ENCODE measurements at regions not wholly inside any gene's neighbourhood (a gene's known extent, or its start where the extent isn't known, plus 50 kb on each side); places are given as distances from the start of the nearest gene placed in this dataset.

- H3K4me1 ChIP-seq, result no peaks in the 10 kb centered on the region
- intact Hi-C loops (cut with DNase I), result no loop called here
- no peaks in the 10 kb centered on the region for H3K9me3 ChIP-seq
- H3K27me3 ChIP-seq, result no peaks in the 10 kb centered on the region
- no peak for TF ChIP-seq CTCF (IDR thresholded peaks at IDR 0.05)
- TF ChIP-seq POLR2A (IDR thresholded peaks at IDR 0.05), result no peak
- no peak overlapping the region for H3K27ac ChIP-seq
- no peaks in the 10 kb centered on the region for H3K36me3 ChIP-seq
- H3K4me3 ChIP-seq, result no peak overlapping the region
- no peak for DNase-seq (ENCODE audit: extremely low spot score in 2 of 2)
Measured at GRCh38 chr10:120328647-120329046, 128.4 kb upstream of the PLPP4 start.

GRCh38 chr10:120335553-120335952 is 121.5 kb upstream of the PLPP4 start:
- TF ChIP-seq POLR2AphosphoS5 (IDR thresholded peaks at IDR 0.05; ENCODE audit: insufficient read depth in 1 of 2, low read depth in 1 of 2) (no peak), POLR2A (IDR thresholded peaks at IDR 0.05) (no peak), CTCF (IDR thresholded peaks at IDR 0.05) (no peak)
- H3K27me3 ChIP-seq, result no peaks in the 10 kb centered on the region
- intact Hi-C loops (cut with DNase I), result no loop called here
- no peaks in the 10 kb centered on the region for H3K36me3 ChIP-seq
- no peaks in the 10 kb centered on the region for H3K4me1 ChIP-seq
- H3K27ac ChIP-seq, result no peak overlapping the region
- H3K9me3 ChIP-seq, result no peaks in the 10 kb centered on the region
- no peak for DNase-seq (ENCODE audit: extremely low spot score in 2 of 2)
- no peak overlapping the region for H3K4me3 ChIP-seq

GRCh38 chr10:120336306-120336910 is 120.6 kb upstream of the PLPP4 start:
- Histone ChIP-seq H3K36me3 (no peaks in the 10 kb centered on the region), H3K4me3 (no peak overlapping the region)
- intact Hi-C loops (cut with DNase I), result no loop called here

GRCh38 chr10:120336911-120337540 is 120.0 kb upstream of the PLPP4 start:
- Histone ChIP-seq H3K36me3 (no peaks in the 10 kb centered on the region), H3K9me3 (no peaks in the 10 kb centered on the region), H3K27ac (no peak overlapping the region), H3K4me3 (no peak overlapping the region), H3K4me1 (no peaks in the 10 kb centered on the region), H3K27me3 (no peaks in the 10 kb centered on the region)
- TF ChIP-seq POLR2AphosphoS5 (IDR thresholded peaks at IDR 0.05; ENCODE audit: insufficient read depth in 1 of 2, low read depth in 1 of 2), result no peak
- no peak for TF ChIP-seq POLR2A (IDR thresholded peaks at IDR 0.05)
- peak in 2 of 3 experiments; percentile 26 to 33 for TF ChIP-seq CTCF (IDR thresholded peaks at IDR 0.05)
- DNase-seq (ENCODE audit: extremely low spot score in 2 of 2), result no peak
- intact Hi-C loops (cut with DNase I), result no loop called here

More at GRCh38 chr10:120336306-120336910, 120.6 kb upstream of the PLPP4 start:
- H3K9me3 ChIP-seq, result no peaks in the 10 kb centered on the region
- H3K27me3 ChIP-seq, result no peaks in the 10 kb centered on the region
- TF ChIP-seq POLR2AphosphoS5 (IDR thresholded peaks at IDR 0.05; ENCODE audit: insufficient read depth in 1 of 2, low read depth in 1 of 2) (no peak), POLR2A (IDR thresholded peaks at IDR 0.05) (no peak), CTCF (IDR thresholded peaks at IDR 0.05) (no peak)
- H3K4me1 ChIP-seq, result no peaks in the 10 kb centered on the region
- no peak overlapping the region for H3K27ac ChIP-seq
- DNase-seq (ENCODE audit: extremely low spot score in 2 of 2), result no peak

GRCh38 chr10:120342115-120342714 is 114.8 kb upstream of the PLPP4 start:
- no peak for DNase-seq (ENCODE audit: extremely low spot score in 2 of 2)
- no peak for TF ChIP-seq CTCF (IDR thresholded peaks at IDR 0.05)
- TF ChIP-seq POLR2AphosphoS5 (IDR thresholded peaks at IDR 0.05; ENCODE audit: insufficient read depth in 1 of 2, low read depth in 1 of 2), result no peak
- no peak for TF ChIP-seq POLR2A (IDR thresholded peaks at IDR 0.05)
- Histone ChIP-seq H3K36me3 (no peaks in the 10 kb centered on the region), H3K9me3 (no peaks in the 10 kb centered on the region), H3K27ac (no peak overlapping the region), H3K4me1 (no peaks in the 10 kb centered on the region), H3K27me3 (no peaks in the 10 kb centered on the region), H3K4me3 (no peak overlapping the region)
- intact Hi-C loops (cut with DNase I), result no loop called here
